Fibroblast of skin of left quadriceps (primary cell): ENCODE measurements at regions not wholly inside any gene's neighbourhood (a gene's known extent, or its start where the extent isn't known, plus 50 kb on each side); places are given as distances from the start of the nearest gene placed in this dataset.

Experiments
- DNase-seq, 2 experiments: peaks; one replicate each; pipeline ENCODE4 v3.0.0-alpha.2; 2013; ENCODE audit warnings: low read depth in 2 of 2

DNA sequence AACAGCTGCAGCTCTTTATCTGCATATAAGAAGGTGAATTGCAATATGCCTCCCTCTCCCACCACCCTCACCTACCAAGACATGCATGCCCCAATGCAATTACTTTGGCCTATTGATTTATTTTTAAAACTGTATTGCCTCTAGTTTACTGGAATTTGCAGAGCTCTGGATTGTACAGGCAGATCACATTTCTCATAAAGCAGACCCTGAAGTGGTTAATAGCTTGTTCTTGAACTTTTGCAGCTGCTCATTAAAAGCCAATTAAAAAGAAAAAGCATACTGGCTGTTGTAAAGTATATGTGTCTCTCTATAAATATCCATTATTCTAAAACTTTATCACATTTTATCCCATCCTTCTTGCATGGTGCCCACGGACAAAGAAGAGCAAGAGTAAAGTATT, 221.5 kb upstream of the TOPAZ1 start:
- no peak for DNase-seq

DNA sequence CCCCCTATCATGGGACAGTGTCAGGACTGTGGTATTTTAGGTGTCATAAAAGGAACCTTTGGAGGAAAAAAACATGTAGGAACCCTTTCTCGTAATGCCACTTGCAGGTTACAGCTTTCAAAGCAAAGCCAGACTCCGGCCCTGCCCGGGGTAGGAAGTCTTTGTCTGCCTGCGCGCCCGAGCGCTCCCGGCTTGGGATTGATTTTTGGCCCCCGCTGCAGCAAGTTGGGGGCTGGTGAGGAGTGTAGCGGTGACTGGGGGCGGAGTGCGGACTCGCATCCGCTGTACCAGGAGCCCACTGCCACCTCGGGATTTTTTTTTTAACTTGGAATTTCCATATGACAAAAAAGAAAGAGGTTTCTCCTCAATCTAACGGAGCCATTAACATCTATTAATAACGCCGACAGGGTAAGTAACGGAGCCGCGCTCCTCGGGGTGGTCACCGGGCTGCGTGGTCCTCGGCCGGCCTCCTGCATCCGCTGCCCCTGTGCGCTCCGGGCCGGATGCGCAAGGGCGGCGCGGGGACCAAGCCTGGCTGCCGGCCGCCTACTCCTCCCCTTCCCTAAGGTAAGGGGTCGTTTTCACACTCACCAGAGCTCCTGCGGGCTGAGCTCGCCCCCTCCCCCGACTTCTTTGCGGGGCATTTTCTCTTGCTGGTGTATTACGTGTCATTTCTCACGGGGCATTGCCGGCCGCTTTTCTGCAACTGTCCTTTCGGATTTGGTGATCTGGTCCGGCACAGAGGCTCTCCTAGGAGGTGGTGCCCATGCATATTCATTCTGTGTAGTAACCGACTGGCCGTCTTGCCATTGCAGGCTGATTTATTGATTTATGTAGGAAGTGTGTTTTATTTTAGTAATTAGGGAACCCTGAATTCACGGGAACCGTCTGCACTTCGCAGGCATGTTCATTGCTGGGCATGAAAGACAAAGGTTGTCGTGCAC, 219.8 kb upstream of the TOPAZ1 start:
- DNase-seq = no peak

DNA sequence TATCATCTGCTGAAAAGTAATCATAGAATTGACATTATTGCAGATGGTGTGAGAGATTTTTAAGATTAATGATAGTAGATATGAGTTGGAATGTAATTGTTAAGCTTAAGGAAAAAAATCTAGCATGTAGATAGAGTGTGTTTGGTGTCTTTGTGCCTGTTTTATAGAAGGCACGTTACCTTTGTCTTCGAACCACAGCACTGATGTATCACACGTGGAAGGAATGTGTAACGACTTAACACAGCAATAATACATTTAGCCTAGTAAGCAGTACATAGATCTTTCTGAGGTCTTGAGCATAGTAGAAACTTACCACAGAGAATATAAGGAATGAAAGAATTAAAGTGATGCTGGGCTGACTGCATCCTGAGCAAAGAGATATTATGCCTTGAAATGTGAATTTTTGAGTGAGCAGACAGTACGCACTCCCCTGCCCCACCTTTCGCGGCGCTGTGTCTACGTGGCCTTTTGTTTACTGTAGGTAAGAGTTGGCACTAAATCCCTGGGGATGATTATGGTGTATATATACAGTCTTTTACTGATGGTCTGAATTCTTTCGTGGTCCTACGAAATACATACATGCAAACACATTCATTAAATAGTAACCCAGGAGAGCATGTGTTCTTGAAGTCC, 217.6 kb upstream of the TOPAZ1 start:
- no peak for DNase-seq

DNA sequence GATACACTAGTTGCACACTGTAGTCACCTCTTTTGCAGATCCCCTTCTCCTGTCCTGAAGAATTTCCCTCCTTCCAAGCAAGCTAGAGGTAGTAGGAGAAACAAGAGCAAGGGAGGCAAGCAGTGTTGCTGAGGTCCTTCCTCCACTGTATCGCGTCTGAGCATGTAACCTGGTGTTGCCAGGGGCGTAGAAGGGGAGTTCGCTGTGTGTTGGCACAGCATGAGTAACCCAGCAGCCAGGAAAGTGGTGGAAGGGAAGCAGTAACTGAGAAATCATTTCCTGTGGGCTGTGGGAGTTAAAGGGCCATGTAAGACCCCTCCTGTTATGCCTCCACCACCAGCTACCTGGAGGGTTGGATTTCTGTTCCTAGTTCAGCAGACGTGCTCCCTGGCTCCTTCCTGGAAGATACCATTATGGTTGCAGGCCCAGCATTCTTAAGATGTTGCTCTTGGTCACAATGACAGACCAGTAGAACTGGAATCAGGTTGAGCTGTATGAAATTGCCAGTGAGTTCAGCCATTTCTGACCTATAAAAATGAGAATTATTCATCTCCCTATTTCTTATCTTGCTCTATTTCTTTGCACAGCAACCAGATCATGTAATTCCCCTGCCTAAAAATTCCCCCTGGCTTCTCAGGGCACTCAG, 215.3 kb upstream of the TOPAZ1 start:
- DNase-seq = no peak

DNA sequence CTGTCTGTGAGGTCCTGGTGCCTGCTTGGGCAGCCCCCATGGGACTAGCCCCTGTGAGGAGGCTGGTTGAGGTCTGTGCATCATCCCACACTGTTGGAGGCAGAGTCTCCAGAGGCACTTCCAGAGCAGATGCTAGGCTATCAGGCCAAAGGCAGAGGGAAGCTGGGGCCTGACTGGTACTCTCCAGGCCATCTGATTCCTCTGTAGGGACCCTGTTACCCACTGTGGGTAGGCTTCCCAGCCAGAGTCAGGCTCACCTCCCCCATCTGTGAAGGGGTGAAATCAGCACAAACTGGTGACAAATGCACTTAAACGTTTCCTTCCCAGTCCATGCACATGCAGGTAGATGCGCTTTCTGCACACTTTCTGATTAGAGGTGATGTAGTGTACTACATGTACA, 212.6 kb upstream of the TOPAZ1 start:
- DNase-seq = no peak

DNA sequence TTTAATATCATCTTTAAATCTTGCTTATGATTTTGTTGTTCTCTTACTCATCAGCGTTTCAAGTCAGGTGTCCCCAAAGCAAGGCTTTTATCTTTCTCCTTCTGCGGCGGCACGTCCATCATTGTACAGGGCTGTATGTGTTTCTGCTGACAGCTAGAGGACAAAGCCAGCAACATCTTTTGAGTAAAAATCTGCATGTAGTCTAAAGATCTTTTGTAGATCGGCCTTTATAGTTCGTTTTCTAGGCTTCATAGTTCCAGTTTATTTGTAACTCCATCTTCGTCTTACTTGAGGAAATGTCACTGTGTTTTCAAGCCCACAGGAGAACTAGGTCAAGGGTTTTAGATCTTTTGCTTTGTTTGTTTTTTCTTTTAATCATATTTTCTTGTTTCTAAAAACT, 211.4 kb upstream of the TOPAZ1 start:
- DNase-seq = no peak

DNA sequence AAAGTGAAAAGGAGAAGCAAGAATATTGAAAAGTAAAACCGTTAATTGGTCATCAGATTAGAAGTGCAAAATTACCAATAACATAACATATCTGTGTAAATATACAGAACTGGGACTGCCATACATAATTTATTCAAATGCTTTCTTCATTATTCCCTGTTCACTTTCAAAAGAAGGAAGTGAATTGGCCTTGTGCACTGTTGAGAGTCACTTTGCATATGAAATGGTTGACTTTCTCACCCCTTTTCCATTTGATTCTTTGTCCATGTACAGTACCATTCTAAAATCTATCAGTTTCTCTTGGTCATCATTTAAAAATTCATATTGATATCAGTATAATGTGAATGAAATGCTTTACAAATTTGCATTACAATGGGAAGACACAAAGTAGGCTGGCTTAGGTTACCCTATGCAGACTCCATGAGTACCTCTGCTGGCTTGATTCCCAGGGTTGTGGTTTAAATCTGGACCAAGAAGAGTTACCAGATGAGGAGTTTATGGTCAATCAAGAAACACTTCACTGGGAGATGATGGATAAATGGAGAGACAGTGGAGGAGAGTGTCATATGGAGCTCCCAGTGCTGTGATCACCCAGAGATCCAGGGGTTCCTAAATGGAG, 210.9 kb upstream of the TOPAZ1 start:
- peak in 1 of 2 experiments; percentile 2 for DNase-seq

DNA sequence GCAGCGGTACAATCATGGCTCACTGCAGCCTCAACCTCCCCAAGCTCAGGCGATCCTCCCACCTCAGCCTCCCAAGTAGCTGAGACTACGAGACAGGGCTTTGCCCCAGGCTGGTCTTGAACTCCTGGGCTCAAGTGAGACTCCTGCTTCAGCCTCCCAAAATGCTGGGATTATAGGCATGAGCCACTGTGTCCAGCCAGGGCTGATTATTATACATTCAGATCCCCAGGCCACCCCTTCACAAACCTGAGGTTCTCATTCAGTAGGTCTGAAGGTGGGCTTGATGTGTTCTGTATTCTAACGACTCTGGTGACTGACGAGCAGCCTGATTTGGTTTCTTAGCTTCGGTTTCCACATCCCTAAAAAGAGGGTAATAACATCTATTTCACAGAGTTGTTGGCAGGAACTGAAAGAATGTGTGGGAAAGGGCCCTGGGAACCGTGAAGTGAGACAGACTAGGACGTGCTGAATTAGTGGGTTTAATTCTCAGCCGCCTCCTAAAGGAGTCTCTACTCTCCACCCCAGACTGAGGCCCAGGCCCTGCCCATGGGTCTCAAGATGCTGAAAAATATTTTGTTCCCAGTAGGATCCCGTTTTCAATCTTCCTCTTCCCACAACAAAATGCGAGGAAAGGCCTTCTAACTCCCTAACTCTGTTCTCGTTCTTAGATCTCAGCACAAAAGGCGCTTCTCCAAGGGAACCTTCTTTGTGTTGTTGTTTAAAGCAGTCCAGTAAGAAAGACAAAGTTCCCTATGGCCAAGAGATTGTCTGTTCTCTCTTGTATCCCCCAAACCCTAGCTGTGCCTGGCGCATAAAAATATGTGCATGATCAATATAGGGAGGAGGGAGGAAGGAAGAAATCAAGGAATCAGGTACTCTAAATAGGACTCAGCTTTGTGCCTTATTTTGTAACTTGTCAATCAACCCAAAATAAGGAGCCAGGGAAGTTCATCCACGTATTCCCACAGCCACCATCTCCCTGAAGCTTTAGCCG, 210.0 kb upstream of the TOPAZ1 start:
- no peak for DNase-seq

DNA sequence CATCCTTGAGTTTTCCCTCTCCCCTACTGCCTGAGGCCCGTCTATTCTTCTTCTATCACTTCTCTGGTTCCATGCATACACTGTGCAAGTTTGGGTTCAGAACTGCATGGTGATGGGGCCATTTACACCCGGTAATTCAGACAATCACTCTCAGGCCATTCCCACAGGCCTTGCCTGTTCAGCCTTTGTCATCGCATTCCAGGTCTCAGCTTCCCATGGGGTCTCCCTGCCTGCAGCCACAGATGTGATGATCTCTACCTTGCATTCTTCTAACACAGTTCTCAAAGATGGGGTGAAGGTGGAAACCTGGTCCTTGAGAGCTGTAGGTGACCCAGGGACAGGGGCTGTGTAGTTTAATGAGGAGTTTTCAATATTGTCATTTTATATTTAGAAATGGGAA, 209.2 kb upstream of the TOPAZ1 start:
- DNase-seq = no peak

DNA sequence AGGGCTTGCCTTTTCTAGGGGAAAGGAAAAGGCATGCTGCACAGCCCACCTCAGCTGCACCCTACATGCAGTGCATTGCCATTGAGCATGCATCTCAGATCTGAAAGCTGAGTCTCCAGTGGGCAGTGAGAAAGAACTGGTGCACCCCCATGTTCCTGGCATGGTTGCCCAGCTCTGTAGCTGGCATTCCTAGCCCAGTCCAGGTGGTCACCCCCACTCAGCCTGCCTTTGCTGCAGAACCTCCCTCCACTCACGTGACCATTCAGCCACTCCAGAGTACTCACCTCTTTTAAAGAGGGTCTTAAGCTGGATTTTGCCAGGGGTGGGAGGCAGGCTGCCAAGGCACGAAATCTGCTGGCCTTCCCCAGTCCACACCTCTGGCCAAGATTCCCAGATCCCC, 208.6 kb upstream of the TOPAZ1 start:
- DNase-seq = no peak

DNA sequence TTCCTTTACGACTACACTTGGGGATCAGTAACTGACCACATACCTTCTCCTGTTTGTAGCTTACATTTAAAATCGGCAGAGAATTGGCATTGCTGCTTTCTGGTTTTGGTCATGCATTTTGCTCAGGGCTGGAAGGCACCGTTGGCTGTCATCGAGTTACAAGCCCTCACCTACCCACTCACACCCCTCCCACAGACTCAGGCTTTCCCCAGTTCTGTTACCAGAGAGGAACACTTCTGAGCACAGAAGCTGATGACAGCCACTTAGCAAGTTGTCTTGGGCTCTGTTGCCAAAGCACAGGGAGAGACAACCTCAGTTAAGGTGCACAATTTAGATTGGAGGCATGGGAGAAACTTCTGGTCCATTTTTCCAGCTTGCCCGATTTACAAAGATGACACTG, 204.8 kb upstream of the TOPAZ1 start:
- no peak for DNase-seq

DNA sequence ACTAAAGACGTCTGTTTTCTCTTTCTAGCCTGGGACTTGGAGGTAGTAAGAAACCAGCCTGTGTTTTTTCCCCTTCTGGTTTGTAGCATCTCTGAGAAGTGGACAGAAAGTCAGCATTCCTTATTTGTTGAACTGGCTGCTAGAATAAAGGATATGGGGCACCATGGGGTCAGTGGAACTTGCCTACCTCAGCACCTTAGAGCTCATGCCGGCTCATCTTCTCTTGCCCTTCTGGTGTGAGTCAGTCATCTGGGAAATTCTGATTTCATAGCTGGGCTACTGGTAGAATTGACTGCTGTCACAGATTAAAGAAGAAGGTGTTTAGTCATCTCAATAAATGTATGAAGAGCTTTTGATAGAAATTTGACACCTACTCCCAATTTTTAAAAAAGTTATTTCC, 202.7 kb upstream of the TOPAZ1 start:
- DNase-seq = no peak

DNA sequence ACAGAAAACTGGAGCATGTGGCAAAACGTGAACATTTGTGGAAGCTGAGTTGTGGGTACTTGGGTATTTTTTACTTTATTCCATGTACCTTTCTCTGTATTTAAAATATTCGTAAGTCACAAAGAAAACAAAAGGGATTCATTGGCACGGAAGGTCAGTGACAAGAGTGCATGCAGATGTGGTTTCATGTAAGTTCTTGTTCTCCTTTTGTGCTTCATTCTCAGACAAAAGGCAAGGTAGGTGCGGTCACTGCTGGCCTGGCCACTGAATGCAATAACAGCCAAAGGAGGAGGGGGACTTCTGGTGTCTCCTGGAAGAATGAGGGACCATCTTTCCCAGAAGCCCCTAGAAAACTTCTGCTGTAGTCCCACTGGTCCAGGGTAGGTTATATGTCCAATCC, 200.0 kb upstream of the TOPAZ1 start:
- no peak for DNase-seq

DNA sequence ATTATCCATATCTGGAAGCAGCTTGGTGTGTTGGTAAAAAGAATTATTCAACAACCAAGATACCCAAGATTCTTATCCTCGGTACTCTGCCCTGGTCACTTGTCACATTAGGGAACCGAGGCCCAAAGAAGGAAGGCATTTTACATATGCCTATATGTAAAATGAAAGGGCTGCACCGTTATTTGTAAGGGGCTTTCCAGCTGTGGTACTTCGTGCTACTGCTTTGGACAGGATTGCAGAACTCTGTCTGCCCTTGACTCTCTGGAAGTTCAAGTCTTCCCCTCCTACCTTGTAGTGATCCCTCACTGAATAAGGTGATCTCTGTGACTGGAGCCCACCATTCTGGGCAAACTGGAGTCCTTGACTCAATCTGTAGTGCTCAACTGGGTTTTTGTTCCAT, 198.9 kb upstream of the TOPAZ1 start:
- DNase-seq = no peak

DNA sequence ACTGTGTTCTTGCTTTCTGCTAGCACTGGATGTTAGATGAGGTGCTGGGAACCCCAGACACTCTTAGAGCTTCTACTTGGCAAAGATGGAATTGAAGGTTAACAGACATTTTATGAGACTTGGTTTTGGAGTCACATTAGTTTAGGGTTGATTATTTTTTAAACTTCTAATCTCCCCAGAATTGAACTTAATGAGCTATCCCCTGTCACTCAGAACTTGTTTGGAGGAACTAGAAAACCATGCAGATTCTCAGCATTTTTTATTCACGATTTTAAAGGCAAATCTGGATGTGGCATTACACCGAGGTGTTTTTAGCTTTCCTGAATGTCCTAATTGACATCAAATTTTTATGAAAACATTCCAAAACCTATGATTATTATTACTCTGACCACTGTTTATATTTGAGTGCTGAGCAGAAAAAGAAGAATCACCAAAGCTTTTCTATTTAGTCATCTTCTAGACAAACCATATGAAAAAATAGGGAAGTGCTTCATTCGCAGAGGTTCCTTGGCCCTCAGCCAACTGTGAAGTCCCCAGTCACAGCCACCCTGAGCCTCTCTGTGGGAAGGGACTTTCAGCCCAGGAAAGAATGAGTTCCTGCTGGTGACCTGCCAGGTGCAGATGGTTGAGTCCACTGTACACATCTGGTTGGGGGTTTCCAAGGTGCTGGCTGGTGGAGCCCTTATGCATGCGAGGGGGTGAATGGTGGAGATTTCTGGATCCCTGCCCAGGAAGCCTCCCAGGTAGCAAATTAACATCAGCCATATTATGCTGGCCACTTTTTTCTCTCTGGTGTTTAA, 196.0 kb upstream of the TOPAZ1 start:
- DNase-seq = no peak

DNA sequence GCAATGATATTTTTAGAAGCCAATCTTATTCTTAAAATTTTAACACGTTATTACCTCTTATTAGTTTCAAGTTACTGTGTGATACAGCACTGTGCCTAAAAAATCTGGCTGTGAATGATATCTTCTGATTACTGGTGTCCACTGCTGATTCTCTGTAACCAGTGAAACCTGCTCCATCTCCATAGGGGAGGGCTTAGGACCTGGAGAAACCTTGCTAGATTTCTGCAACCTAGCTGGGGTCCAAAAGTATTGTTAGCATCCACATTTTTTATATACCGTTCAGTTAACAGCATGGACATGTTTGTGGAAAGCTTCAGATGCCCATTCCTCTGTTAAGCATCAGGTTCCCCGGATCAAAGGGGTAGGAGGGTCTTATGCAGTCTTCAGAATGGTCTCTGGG, 193.9 kb upstream of the TOPAZ1 start:
- DNase-seq = no peak

DNA sequence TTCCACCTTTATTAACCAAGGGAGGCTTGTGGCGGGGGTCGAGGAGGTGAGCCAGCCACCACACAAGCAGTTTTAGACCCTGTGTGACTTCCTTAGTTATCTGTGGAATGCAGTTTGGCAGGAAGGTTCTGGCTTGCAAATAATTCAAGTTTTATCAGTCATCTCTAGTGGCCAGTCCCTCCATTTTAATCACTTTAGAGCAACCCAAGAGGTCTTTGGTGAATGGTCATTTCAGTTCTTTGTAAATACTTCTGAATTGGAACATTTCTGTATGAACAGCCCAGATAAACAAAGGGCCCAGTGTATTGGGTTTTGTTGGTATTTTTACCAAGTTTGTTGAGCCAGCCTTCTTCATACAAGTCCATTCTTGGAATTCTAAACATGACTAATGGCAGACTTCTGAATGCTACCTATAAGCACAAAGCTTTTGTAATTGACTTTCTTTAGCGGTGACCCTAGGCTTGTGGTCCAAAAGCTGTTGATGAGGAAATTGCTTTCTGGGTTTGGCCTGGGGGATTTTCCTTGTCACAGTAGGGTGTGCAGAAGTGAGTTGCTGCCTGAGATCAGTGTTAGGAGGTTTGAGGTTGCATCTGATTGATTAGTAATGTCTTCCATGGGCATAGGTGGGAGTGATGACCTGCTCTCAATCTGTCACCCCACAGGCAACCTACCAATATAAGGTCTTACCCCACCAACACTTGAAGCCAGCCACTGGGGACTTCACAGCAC, 193.3 kb upstream of the TOPAZ1 start:
- no peak for DNase-seq

DNA sequence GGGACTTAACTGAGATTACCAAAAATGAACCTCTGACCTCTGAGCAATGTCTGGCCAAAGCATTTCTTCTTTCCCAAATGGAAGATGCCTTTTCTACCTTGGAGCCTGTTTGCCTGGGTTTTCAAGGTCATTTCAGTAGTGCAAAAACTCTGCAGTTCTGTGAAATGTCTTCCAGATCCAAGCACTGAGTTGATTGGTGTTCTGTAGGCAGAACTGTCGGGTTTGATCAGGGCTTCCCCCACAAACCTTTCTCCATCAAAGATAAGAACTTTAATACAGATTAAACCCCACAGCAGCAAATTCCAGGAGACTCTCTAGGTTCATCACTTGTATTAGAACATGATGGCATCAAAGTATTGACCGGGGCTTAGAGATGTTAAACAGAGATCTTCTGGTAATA, 192.7 kb upstream of the TOPAZ1 start:
- no peak for DNase-seq

DNA sequence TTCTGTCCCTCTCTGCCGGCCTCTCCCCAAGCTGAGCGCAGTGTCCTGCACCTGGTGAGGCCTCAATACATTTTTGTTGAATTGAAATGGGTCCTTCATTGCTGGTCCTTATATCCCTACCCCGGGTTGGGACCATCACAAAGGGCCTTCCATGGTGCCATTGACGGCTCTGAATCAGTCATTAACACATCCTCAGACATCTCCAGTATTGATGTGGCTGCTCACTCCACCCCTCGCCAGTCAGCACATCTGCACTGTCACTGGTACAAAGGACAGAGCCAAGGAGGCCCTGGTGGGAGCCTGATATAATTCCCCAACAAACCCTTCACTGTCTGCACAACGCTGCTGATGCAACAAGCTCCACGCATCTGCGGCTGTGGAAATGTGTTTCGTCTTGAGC, 191.6 kb upstream of the TOPAZ1 start:
- DNase-seq = no peak

DNA sequence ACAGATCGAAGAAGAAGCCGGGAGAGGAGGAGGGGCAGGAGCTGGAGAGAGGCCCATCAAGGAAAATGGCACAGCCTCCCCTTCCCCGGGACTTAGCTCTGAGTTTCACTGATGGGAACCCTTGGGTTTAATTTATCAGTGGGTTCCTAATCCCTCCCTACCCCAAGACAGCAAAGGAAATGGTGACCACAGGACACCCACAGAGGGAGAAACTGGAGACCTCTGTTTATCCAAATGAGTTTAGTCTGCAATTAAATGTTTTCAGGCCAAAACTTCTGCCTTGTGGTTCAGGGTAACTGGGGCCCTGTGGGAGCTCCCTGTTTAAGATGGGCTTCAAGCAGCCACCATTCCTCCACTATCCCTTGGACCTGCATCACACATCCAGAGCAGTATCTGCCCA, 190.8 kb upstream of the TOPAZ1 start:
- no peak for DNase-seq
